ENCODE measurements at regions not wholly inside any gene's neighbourhood (a gene's known extent, or its start where the extent isn't known, plus 50 kb on each side); places are given as distances from the start of the nearest gene placed in this dataset.

GRCh38 chr11:91854780-91855179, 369.8 kb upstream of the FAT3 start:
- no peak for DNase-seq

- DNase-seq, result no peak
Measured at GRCh38 chr11:91854171-91854570, 370.4 kb upstream of the FAT3 start.

GRCh38 chr11:91851908-91852307, 372.7 kb upstream of the FAT3 start:
- DNase-seq, result no peak

- no peak for DNase-seq
Measured at GRCh38 chr11:91850533-91851275, 373.9 kb upstream of the FAT3 start.

GRCh38 chr11:91850021-91850420, 374.6 kb upstream of the FAT3 start:
- DNase-seq, result no peak

- DNase-seq, result no peak
Measured at GRCh38 chr11:91846649-91847048, 378.0 kb upstream of the FAT3 start.

- DNase-seq, result no peak
Measured at GRCh38 chr11:91846002-91846401, 378.6 kb upstream of the FAT3 start.

GRCh38 chr11:91840640-91841240, 383.9 kb upstream of the FAT3 start:
- DNase-seq, result no peak

- DNase-seq, result no peak
Measured at GRCh38 chr11:91837411-91838330, 386.9 kb upstream of the FAT3 start.

GRCh38 chr11:91835051-91835560, 389.5 kb upstream of the FAT3 start:
- no peak for DNase-seq

- DNase-seq, result no peak
Measured at GRCh38 chr11:91828901-91829300, 395.7 kb upstream of the FAT3 start.

GRCh38 chr11:91825777-91826176, 398.8 kb upstream of the FAT3 start:
- DNase-seq, result no peak

- no peak for DNase-seq
Measured at GRCh38 chr11:91823252-91823830, 401.3 kb upstream of the FAT3 start.

GRCh38 chr11:91822805-91823204, 401.8 kb upstream of the FAT3 start:
- no peak for DNase-seq

- no peak for DNase-seq
Measured at GRCh38 chr11:91820709-91821108, 403.9 kb upstream of the FAT3 start.

- DNase-seq, result no peak
Measured at GRCh38 chr11:91819777-91820176, 404.8 kb upstream of the FAT3 start.

GRCh38 chr11:91819195-91819594, 405.4 kb upstream of the FAT3 start:
- DNase-seq, result no peak

GRCh38 chr11:91817996-91818395, 406.6 kb upstream of the FAT3 start:
- DNase-seq, result no peak

GRCh38 chr11:91813263-91813662, 411.4 kb upstream of the FAT3 start:
- DNase-seq, result no peak

GRCh38 chr11:91810871-91811270, 413.7 kb upstream of the FAT3 start:
- DNase-seq, result no peak

GRCh38 chr11:91805293-91805692, 419.3 kb upstream of the FAT3 start:
- DNase-seq, result no peak

GRCh38 chr11:91804042-91804441, 420.6 kb upstream of the FAT3 start:
- DNase-seq, result no peak

GRCh38 chr11:91802475-91802874, 422.1 kb upstream of the FAT3 start:
- DNase-seq, result no peak
